ENCODE measurements at regions not wholly inside any gene's neighbourhood (a gene's known extent, or its start where the extent isn't known, plus 50 kb on each side); places are given as distances from the start of the nearest gene placed in this dataset.

DNA sequence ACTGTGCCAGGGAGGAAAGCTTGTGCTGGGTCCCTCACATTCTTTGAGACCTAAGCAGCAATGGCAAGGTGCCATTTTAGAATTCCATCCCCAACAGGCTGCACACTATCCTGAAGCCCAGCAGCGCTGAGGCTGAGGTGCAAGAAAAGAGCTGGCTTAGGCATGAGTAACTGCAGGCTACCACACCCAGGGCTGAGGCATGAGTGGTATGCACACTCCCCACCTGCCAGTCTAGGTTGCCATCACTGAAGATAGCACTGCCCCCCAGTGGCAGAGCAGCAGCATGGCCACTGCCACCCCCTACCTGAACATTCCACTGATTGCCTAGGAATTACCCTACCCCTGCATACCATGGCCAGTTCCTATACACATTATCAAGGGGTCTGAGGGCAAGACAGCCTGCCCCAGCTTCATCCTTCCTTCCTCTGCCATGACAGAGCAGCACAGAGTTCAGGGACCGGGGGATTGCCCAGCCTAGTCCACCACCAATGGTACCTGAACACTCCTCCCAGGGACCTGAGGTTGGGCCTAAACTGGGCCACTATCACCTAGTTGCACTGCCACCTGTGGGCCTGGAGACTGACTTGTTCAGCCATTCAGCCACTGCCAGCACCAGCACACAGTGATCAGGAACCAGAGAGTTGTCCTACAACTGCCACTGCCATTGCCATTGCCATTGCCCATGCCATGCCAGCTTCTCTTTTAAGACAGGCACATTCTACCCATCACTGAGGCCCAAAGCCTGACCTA lies 129.8 kb downstream of the SATB1 start:
- DNase-seq (ENCODE audit: low spot score): peak; percentile 23

DNA sequence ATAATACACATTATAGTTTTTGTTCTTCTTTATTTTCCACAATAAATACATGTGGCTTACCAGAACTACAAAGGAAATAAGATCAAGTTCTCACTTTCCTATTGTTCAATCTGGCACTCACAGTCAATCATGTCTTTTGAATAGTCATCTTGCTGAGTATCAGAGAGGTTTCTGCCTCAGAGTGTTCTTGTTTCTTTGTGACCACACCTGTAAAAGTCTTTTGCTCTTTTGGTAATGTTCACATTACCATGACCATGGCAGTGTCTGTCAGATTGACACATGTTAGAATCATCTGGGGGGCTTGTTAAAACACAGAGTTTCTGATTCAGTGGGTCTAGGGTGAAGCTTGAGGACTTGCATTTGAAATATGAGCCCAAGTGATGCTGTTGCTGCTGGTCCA lies 135.0 kb downstream of the SATB1 start:
- no peak for DNase-seq (ENCODE audit: low spot score)

DNA sequence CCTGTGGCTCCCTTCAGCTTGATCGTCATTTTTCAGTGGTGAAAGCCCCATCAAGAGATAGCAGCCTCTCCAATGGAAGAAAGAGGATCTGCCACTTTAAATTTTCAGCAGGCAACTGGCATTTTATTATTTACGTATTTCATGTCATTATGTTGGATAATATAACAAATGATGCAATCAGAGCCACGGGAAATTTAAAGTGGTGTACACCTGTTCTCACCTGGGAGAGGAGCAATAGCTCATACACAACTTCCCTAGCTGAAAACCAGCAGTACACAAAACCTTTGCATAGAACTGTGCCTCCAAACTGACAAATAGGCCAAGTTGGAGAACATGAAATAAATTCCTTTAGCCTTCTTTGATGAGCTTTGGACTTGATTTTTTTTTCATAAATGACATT lies 136.9 kb downstream of the SATB1 start:
- DNase-seq (ENCODE audit: low spot score): no peak

DNA sequence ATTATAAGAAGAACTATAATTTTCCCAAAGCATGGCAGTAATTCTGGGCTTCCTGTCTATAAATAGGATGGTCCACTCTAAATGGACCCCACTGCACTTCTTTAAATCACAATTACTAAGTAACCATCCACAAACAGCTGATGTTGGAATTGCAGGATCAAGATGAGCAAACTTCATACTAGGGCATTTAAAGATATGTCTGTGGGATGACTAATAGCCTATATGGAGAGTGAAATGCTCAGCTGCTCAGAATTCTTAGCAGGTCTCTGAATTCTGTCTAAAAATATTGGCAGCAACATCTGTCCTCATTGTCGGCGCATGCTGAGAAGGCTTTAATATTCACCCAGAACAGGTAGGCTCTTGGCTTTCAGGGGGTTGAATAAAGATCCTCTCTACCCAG lies 140.4 kb downstream of the SATB1 start:
- no peak for DNase-seq (ENCODE audit: low spot score)

DNA sequence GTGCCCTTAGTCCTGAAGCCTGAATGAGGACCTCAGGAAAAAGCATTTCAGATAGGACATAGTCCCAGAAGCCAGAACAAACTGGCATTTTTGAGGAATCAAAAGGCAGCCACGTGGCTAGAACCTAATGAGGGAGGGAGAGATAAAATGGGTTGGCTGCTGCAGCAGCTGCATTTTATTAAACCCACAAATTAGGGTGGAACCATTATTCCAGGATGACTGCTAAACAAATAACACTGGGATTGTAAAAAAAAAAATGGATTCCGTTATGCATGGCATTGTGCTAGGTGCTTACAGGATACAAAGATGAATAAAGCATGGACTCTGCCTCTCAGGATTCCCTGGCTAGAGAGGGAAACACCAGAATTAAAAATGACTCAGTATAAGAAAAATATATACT lies 141.5 kb downstream of the SATB1 start:
- no peak for DNase-seq (ENCODE audit: low spot score)

DNA sequence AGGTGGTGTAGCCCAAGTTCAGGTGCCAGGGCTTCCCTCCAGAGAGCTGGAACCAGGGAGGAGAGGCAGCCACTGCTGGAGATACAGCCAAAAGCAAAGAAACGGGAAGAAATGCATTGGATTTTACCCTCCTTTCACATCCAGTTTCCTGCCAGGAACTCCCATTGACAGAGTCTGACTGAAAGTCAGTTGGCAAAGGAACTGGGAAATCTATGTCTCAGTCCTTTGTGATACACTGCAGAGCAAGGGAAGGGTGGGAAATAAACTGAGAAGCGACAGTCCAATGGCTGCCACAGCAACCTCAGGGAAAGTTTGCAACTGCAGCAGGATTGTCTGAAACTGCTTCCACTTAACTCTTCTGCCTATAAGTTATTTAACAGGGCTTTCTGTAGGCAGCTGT lies 142.6 kb downstream of the SATB1 start:
- DNase-seq (ENCODE audit: low spot score): no peak

DNA sequence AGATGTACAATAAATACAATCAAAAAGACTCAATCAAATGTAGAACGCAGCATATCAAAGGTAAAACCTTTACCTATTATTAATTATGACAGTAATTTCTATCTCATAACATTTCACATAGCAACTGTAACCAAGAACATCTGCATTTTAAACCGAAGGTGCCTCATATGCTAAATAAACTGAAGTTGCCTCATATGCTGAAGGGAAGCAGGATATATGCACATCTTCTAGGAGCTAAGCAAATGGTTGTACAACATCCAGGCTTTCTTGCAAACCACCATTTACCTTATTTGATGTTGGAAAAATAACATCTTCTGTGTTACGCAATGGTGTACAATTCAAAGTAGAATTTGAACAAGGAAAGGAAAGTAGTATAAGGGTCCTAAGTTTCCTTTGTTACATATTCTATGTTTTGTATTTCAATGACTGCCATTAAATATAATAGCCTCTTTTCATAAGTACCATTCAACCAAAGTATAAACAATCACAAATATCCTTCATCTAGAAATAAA lies 145.9 kb downstream of the SATB1 start:
- no peak for DNase-seq (ENCODE audit: low spot score)

DNA sequence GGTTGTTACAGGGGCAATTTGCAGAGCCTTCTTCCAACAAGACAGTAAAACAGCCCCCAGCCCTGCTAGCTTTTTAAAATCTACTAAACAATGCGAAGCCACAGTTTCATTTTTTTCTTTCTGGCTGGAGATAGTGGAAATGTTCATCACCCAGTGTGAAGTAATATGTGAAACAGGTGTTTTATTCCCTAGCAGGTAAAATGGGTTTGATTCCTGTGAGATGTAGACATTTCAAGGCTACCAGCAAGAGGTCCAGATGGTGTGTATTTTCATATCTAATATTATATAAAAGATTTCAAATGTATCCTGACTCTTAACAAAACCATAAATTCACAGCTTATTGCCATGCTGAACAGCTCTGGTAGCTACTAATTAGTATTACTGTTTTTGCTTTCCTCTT lies 160.3 kb downstream of the SATB1 start:
- DNase-seq (ENCODE audit: low spot score): no peak

DNA sequence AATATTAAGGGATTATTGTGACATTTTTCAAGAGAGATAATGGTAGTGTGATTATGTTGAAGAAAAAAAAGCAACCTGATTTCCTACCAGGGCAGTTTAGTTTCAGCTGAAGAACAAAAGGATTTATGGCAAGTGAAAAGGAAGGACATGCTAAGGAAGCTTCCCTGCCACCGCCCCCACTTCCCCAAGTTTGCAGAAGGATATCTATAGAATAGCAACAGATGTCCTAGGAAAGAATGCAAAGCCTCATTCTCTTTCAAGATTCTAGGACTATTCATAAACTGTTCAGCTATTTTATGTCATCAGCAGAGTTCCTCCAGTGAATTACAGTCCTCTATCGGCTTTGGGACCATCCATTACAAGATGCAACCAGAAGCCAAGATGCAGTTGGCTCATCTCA lies 160.8 kb downstream of the SATB1 start:
- DNase-seq (ENCODE audit: low spot score): no peak

DNA sequence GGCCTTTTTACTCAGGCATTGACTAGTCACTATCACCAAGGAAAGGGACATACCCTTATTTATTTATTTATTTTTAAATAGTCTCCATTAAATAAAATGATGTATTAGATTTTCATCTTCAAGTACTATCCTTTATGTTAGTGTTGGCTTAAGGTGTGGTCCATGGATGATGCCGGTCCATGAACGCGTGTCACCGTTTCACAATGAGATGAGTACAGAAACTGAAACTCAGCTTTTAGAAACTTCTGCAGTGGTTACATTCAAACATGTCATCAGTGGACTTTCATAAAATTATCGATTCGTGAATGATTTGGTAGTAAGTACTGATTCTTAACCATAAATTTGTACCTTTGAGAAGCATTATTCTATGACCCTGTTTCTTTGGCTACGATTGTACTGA lies 166.6 kb downstream of the SATB1 start:
- no peak for DNase-seq (ENCODE audit: low spot score)

DNA sequence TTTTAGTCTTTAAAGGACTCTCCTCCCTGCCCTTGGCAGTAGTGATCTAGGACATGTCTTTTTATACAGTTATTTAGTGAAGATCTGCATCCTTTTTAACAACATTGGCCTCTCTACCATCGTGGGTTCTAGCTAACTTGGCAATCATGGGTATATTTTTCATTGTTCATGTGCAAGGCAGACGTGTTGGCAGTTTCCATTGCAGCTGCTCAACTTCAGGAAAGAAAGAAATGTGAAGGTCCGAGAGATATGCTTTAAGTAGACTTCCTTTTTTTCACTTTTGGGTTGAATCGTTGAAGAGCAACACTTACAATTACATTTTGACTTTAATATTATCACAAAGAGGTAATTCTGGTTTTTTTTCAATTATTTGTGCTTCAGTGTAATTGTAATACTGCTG lies 172.6 kb downstream of the SATB1 start:
- no peak for DNase-seq (ENCODE audit: low spot score)

DNA sequence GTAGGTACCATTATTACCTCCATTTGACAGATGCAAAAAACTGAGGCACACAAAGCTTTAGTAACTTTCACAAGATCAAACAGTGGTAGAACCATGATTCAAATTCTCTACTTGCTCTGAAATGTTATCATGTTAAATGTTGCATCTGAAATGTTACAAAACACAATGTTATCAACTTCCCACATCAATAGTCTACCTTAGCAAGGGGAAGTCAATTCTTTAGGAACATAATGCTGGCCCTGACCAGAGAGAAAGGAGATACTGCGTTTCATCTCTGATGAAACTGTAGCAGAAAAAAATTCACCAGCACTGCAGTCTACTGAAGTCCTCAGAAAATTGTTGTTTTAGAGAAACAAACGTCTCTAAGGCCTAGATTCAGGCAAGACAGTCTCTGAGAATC lies 174.1 kb downstream of the SATB1 start:
- no peak for DNase-seq (ENCODE audit: low spot score)

DNA sequence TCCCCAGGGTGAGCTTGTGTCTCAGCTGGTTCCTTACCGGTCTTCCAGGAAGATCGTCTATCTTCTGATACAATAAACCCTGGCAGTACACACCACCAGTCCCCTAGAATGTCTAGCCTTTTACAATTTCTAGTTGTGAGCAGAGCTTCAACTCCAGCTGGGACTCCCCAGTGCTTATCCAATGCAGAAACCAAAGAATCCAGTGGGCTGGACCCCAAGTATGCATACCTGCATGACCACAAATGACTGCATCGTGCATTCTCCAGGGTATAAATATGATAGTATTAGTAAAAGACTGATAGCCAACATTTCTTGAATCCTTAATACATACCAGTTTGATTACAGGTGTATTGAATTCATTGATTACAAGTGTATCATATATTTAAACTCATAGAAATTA lies 176.0 kb downstream of the SATB1 start:
- no peak for DNase-seq (ENCODE audit: low spot score)

DNA sequence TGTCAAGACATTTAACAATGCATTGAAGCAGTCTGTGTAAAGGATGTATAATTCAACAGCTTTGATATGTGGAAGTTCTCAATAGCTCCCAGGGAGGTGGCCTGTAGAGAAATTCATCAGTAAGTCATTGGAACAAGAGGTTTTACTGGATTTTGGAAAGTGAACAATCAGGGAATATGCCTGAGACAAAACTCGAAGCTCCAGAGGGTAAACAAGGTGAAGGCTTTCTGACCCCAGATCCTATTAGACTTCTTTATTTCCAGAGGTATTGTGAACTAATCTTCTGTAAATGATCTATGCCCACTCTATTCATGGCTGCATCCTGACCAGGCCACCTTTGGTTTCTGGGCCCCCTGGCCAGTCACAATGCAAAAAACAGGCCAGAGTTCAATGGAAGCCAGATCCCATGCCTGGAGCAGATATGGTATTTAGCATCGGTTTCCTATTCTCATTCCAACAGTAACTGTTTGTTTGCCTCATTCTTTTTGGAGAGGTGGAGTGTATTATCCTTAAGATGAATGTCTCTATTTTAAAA lies 177.3 kb downstream of the SATB1 start:
- no peak for DNase-seq (ENCODE audit: low spot score)

DNA sequence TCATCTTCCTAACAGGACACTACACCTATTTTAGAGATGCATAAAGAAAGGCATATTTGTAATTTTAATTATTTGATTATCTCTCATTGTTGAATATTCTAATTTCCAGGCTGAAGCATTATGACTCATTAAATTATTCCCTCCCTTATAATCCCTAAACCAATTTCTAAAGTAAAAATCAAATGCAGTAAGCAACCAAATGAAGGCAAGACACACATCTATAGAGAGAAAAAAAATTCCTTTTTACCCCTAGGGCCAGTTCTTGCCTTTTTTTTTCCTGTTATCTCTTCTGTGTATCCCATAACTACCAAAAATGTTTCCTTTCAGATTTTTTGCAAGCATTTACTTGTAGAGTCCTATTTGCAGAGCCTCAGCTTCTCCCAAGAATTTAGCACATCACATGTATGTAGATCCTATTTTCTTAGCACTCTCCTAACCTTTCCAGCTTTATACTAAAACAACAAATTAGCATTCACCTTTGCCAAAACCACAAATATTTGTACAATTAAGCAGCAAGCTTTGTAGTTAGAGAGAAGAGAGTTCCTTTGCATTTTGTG lies 177.9 kb downstream of the SATB1 start:
- no peak for DNase-seq (ENCODE audit: low spot score)

DNA sequence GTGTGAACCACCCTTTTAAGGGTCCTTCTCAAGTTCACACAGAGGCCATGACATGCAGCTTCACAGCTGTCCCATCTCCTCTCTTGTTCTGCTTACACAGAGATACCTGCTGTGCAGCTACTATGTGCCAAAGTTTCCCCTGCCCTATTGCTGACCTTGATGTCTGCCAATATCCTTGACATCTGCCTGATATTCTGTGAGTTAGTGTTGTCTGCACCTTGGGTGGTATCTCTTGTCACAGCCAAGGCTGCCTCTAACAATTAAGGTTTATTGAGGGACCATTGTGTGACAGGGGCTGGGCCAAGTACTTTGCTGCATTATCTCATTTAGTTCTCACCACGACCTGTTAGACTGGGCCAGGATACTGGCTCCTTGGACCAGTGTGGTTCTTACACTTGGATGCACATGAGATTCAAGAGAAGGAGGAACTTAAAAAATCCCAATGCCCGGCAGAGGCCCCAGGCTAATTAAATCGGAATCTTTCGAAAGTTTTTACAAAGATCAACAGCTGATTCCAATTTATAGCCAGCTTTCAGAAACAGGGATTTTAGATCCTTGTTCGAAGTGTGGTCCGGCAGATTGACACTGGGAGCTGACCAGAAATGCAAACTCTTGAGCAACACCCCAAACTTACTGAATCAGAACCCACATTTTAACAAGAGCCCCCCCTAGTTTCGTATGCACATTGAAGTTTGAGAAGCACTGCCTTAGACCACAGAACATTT lies 178.6 kb downstream of the SATB1 start:
- no peak for DNase-seq (ENCODE audit: low spot score)

DNA sequence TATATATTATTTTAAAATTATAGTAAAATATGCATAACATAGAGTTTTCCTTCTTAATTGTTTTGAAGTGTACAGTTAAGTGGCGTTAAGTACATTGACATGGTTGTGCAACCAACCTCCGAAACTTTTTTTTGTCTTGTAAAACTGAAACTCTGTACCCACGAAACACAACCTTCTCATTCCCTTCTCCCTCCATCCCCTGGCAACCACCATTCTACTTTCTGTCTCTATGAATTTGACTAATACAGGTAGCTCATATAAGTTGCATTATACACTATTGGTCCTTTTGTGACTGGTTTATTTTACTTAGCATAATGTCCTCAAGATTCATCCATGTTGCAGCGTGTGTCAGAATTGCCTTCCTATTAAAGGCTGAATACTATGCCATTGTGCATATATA lies 179.4 kb downstream of the SATB1 start:
- no peak for DNase-seq (ENCODE audit: low spot score)

DNA sequence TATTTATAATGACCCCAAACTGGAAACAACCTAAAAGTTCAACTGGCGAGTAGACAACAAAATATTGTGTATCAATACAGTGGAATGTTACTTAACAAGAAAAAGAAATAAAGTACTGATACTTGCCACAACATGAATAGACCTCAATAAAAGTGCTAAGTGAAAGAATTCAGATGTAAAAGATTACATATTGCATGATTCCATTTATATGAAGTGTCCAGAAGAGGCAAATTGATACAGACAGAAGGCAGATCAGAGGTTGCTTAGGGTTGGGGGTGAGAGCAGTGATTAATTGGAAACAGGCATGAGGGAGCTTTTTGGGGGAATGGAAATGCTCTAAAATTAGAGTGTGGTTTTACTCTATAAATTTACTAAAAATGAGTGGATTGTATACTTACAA lies 183.3 kb downstream of the SATB1 start:
- DNase-seq (ENCODE audit: low spot score): no peak

DNA sequence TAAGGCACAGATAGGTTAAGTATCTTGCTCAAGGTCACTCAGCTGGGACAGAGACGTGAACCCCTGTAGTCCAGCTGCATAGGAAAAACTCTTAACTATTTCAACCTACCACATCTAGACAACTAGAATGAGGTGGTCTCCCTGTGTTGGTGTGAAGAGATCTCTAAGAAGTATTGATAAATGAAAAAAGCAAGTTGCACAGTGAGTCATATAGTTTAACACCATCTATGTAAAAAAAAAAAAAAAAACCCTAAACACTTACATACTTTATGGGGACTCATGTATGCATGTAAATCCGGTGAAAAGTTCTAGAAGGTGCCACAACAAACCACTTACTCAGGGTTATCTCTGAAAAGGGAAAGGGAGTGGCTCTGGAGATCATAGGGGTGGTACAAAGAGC lies 185.5 kb downstream of the SATB1 start:
- no peak for DNase-seq (ENCODE audit: low spot score)

DNA sequence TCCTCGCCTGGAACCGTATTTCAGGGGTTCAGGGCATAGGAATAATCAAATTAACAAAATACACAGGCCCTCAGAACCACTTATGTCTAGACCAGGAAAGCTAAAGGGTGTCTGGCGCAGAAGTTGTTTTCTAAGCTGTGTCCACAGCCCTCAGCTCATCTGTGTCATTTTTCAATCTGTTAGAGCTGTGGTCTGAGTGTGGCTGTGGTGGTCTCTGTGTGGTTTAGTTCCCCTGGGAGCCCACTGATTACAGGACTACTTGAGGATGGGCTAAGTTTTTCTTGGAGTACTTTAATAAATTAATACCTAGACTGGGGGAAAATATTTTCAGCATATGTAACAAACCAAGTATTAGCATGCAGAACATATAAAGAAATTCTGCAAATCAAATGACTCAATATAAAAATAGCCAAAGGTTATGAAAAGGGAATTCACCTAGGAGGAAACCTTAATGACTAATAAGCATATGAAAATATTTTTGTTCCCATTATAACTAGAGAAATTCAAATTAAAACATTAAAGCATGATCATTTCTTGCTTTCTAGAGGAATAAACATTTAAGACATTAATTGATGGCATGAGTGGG lies 186.3 kb downstream of the SATB1 start:
- DNase-seq (ENCODE audit: low spot score): no peak

DNA sequence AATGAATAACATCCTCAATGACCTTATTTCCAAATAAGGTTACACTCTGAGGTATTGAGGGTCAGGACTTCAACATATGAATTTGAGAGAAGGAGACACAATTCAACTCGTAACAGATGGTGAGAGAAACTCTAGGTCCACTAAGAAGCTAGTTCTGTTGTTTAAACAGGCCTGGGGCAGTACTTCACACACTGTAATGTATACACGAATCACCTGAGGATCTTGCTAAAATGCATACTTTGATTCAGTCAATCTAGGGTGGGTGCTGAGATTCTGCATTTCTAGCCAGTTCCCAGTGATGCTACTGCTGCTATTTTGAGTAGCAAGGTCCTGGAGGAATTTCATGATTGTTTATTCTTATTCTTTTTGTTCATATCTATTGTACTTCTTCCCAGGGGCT lies 186.8 kb downstream of the SATB1 start:
- no peak for DNase-seq (ENCODE audit: low spot score)

DNA sequence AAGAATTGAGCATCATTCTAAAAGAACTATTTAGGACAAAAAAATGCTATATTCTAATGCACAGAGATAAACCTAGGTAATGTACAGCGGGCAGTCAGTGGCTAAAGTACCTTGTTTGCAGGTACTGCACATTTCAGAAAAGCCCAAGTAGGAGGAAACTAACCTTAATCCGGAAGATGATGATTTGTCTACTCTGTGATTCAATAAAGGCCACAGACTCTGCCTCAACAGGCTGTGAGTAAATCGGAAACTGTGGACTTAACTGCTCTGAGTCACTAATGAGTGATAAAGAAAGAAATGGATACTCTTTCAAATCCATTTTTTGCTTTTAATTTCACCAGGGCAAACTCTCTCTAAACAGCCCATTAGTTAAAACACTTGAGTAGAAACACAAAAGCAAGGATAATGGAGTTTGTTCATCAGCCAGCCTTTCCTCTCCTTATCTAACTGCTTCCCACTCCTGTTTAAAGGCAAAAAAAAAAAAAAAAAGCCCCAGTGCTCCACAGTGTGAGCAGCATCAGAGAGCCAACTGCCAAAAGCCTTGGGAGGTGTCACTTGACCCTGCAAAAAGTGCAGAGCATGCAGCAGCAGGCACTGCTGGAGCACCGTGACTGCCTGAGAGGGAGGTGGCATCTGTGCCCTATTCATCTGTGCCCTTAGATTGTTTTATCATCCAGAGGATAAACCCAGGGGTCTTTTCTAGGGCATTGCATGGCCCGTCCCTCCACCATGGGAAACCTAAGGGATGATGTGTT lies 187.7 kb downstream of the SATB1 start:
- DNase-seq (ENCODE audit: low spot score): peak; percentile 4

Measured in AG08396 (cell line).